Tibial nerve (tissue), 4 donors: ENCODE measurements at regions not wholly inside any gene's neighbourhood (a gene's known extent, or its start where the extent isn't known, plus 50 kb on each side); places are given as distances from the start of the nearest gene placed in this dataset.

Experiments used
- CTCF ChIP-seq, 5 experiments: fragments of 200-600 bp in 3 of 5; fragments of 450-650 bp in 2 of 5; sonication (generic) in 3 of 5; IDR thresholded peaks; one replicate each; pipeline ENCODE4 v1.5.1; 2016 to 2019; ENCODE audit warnings: antibody characterized with exemption in 5 of 5, mild to moderate bottlenecking in 3 of 5, moderate library complexity in 2 of 5
- EP300 ChIP-seq, 2 donors: sonication (generic); formaldehyde crosslinking; IDR thresholded peaks; one replicate each; pipeline ENCODE4 v1.6.1; 2017; ENCODE audit warnings: antibody characterized with exemption in 2 of 2, mild to moderate bottlenecking in 1 of 2

- TF ChIP-seq CTCF (IDR thresholded peaks at IDR 0.05) (no peak), EP300 (IDR thresholded peaks at IDR 0.05) (no peak)
Measured at GRCh38 chr2:75303227-75303626, 103.9 kb upstream of the TACR1 start.
